GM18499 (cell line): ENCODE measurements at regions not wholly inside any gene's neighbourhood (a gene's known extent, or its start where the extent isn't known, plus 50 kb on each side); places are given as distances from the start of the nearest gene placed in this dataset.

ENCODE experiments used
- ATAC-seq: cut with Tn5 transposase; IDR thresholded peaks from one replicate; pipeline ENCODE4 v1.9.1; 2021; ENCODE audit warnings: moderate number of reproducible peaks; ENCODE audit not compliant: insufficient read depth, unreplicated experiment

DNA sequence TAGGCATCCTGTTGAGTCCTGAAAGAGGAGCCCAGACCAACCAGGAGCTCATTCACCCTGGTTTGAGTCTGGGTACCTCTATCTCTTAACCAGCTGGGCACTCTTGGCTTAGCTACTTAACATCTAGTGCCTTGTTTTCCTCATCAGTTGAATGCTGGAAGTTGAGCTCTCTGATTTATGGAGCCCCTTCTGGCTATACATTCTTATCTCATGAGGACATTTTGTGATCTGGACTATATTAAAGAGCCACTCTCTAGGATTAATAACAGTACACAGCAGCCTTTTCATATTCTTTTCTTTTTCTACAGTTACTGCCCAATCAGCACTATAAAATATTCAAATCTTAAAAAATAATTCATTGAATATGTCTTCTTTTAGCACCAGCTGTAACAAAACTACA lies 296.9 kb upstream of the RUNX1 start:
- no peak for ATAC-seq

DNA sequence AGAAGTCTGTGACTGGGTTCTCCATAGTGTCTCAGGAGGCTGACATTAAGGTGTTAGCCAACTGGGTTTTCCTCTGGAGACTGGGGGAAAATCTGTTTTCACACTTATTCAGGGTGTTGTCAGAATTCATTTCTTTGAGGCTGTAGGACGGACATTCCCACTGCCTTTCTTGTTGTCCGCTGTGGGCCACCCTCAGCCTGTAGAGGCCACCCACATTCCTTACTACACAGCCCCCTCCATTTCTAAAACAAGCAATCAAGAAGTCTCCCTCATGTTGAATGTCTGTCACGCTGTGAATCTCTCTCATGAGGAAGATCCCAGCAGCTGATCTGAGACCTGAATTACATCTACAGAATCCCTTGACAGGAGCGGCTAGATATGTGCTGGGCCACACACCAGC lies 295.5 kb upstream of the RUNX1 start:
- no peak for ATAC-seq

DNA sequence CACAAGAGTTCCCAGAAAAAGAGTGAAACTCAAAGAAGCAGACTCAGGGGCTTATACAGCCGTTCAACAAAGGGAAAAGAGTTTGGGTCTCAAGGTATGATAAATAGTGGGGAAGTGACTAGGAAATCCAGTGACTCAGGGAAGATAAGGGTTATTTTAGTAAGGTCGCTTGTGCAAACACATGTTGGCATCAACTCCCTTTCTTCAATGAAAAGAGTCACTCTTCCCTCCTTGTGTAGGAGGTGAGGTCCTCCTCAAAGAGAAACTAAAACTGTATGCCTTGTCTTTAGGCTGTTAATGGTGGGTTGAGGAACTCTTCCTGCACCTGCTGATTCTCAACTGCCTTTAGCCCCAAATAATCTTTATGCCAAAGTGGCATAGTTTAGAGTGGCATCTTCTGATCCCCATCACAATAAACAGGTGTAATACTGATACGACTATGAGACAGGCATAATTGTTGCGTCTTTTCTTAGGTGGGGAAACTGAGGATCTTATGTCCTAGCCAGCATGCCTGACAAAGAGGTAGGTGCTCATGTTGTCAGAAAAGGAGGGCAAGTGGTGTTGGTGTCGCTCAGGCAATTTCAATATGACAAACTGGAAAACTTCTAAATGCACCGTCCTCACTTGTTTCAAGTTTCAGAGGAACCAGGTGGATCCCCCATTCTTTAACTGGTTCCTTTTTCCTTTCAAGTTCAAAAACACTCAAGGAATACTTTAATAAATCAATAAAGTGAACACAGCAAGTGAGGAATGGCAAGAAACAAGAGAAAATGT lies 294.1 kb upstream of the RUNX1 start:
- ATAC-seq = no peak

DNA sequence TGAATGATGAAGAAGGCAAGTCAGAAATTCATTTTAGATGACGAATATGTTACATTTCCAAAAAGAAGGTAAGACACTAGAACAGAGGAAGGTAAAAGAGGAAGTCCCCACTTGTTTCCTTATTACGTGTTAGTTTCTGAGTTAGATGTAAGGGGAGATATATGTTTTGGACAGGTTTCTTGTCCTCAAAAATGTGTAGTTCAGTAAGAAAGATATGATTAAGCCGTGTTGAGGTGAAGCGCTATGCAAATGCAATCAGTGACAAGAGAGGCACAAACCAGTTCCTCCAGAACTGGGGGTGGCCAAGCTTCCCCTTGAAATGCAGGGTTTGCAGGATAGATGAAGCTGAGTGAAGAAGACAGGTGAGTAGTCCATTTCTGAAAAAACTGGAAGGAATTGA lies 293.3 kb upstream of the RUNX1 start:
- no peak for ATAC-seq

GRCh38 chr21:35340273-35340672 lies 291.2 kb upstream of the RUNX1 start:
- no peak for ATAC-seq

DNA sequence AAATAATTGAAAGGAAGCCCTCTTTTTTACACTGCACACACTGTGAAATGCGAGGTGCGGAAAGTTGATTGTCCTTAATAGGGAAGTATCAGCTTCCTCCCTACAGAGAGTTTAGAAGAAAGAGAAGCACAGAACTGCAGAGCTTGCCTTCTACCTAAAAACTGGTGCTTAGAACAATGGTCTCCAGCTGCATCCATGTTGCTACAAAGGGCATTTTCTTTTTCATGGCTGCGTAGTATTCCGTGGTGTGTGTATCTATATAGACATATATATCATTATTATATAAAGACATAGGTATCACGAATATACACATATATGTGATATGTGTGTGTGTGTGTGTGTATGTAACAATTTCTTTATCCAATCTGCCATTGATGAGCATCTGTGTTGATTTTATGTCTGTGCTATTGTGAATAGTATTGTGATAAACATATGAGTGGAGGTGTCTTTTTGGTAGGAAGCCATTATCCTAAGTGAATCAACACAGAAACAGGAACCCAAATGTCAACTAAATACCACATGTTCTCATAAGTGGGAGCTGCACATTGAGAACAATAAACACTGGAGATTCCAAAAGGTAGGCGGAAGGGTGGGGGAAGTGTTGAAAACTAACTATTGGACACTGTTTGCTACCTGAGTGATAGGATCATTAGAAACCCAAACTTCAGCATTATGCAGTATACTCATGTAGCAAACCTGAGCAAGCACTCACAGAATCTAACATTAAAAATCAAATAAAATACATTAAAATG lies 290.0 kb upstream of the RUNX1 start:
- no peak for ATAC-seq

- ATAC-seq = no peak
These were observed 289.2 kb upstream of the RUNX1 start for GRCh38 chr21:35338281-35338680.

DNA sequence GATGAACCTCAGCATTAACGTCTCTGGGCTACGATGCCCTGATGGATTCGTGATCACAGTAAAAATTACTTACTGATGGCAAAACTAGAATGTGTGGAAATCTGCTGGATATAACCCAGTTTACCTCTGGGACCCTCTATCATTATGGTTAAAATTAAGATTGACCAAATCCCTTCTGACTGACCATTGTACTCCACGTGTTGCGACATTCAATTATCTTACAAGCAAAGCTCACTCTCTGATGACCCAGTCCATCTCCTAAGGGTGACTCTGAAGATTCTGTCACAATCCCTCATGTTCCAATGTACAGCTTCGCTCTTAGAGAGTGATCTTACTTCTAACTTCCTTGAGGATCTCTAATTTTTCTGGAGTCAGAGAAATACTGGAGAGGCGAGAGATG lies 288.5 kb upstream of the RUNX1 start:
- no peak for ATAC-seq

DNA sequence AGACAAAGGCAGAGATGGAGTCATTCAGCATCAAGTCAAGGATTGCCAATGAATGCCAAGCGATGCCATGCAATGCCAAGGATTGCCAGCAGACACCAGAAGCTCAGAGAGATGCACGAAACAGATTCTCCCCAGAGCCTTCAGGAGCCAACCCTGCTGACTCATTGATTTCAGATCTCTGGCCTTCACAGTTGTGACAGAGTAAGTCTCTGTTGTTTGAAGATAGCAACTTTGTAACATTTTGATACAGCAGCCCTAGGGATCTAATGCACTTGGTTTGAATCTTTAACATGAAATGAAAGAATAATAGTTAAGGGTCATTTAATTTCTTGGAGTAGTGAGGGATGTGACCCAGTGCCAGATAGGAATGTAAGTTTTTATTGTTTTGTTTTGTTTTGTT lies 287.4 kb upstream of the RUNX1 start:
- ATAC-seq = no peak

DNA sequence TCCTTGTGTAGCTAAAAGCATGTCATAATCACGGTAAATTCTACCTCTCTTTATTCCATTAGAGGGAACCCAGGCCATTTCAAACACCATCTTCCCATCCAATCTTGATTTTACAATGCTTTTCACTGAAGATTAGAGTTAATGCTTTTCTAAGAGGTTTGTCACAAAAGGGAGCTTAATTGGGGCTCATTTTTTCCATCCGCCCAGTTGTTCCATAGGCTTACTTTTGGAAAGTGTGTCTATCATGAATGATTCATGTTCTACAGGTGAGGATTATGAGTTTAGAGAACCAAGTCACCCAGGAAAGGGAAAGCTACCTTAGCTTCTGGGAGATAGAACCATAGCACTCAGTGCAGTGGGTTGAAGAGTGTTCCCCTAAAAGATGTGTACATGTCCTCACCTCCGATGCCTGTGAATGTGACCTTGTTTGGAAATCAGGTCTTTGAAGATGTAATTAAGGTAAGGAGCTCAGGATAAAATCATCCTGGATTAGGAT lies 286.9 kb upstream of the RUNX1 start:
- no peak for ATAC-seq

DNA sequence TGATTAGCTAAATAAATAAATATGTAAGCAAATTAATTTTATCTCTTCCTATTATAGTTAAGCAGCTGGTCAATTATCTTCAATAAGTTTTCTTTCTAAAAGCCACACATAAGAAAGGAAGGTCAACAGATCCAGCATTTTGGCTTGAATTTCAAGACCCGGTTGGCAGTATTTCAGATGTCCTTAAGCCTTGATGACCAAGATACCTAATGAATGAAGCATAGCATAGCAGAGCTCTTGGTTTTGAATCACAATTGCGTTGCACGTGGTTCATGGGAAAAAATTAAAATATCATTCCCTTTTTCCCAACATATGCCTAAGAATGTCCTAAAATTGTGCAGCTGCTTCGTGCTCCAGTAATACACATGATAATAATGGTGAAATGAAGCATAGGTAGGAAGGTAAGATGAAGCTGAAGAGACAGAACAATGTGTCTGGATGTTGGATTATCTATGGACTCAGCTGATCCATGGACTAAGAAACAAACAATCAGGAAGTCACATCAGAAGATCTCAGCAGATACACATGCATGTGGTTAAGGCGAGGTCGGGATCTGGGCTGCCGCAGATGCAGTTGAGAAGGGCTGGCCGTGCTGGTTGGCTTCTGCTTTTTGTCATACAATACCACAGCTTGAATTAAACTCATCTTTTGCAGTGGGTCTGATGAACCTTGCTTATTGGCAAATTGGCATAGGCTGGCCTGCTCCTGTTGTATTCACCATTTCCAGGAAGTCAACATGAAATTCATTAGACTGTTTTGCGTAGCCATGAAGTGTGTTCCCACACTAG lies 284.9 kb upstream of the RUNX1 start:
- no peak for ATAC-seq

DNA sequence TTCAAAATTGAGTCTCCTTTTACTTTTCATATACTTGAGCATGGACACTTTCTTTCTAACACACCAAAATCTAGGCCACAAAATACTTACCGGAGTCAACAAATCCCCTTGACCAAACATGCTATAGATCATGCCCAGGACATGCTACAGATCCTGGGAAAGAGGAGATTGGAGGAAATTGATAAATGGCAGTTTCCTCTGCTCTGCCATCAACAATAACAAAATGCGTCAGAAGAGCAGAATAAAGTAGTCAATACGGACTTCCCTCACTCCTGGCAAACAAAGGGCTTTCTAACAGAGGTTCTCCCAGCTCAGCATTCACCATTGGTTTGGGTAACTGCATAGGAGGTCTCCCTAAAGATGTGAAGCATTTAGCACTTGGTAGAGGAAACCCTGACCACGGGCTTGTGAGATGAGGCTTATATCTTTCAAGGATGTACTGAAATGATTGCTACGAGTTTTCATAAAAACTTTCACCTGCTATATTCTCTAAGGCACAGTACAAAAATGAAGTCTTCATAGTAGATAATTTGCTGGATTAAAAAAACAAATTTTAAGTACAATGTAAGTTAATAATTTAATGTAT lies 283.8 kb upstream of the RUNX1 start:
- no peak for ATAC-seq

- ATAC-seq = no peak
These were observed 281.0 kb upstream of the RUNX1 start for GRCh38 chr21:35329940-35330660.

DNA sequence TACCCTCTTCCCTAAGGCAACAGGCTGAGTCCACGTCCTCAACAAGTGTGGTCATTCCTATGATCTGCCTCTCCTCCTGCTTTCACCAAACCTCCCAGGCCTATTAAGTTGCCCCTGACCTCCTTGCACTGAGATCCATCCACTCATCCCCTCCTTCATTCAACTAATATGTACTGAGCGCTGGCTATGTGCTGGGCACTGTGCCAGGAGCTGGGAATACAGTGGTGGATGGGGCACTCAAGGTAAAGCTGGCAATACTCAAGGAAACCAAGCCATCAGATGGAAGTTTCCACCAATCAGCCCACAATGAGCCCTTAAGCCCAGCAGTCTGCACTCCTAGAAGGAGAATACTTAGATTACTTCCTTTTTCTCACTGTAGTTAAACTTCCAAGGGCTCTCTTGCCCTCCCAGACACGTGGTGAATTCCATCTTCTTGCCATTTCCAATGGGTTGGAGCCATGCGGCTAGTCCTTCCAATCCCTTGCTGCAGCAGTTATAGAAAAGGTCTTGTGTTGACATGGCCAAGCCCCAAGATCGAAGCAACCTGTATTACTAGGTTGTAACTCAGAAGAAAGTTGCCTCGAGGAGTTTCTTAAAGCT lies 279.9 kb upstream of the RUNX1 start:
- no peak for ATAC-seq

DNA sequence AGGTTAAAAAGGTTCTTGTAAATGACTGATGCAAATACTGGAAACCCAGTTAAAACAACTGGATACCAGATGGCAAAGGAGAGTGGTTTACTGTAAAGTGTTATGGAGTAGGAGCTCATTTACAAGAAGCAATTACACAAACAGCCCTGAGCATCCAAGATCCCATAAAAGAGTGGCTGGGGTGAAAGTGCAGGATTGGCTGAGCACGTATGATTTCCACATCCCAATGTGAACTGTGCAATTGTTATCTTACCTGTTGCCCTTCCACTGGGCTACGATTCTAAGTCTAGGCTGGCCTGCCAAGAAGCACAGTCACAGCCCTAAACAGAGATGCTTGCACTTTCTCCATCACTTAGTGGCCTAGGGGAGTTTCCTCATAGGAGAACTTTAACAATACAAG lies 277.6 kb upstream of the RUNX1 start:
- no peak for ATAC-seq

DNA sequence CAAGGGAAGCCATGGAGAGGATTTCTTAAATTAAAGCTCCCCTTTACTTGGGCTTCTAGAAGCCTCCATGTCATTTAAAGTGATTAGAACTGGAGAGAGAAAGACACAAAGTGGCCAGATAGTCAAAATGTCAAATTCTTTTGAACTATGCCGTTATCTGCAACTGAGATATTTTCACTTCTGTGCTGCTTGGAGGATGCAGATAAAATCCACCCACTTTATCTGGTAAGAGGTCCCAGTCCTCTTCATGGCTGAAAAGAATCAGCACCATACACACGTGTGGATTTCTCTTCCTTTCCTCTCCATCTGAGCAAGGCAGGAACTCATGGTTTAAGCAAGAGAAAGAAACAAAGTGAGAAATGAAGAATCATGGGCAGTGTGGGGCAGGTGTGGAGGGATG lies 276.9 kb upstream of the RUNX1 start:
- ATAC-seq = no peak

DNA sequence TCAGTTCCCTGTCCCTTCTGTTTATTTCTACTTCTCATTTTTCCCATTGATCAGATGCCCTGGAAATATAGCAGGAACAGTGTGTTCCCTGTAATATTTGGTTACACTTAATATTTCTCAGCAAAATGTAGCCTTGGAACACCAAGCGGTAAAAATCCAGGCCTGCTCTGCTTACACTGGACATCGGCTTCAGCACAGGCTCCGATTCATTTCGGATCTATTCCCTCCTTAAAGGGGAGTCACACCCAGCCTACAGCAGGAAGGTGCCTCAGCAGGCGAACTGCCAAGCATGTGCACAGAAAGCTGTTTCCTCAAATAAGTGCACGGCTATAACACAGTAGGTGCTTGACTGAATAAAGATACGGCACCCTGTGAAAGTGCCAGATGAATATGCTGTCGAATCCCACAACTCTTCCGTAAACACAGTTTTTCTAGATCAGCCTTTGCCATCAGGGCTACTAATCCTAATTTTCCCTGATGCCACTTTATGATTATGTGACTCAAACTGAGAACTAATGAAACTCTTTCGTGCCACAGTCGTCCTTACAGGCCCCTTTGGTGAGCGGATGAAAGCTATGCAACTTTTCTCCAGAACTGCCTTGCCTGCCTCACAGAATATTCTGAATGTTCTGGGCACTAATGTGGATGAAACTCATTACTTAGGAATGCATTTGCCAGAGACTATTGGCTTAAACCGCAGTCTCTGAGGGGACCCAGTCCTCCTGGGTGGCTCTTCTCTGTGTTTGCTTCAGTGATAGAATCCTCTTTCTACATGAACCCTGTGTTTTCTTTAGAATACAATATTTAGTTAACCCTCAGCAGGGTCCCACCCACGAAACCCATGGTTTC lies 275.5 kb upstream of the RUNX1 start:
- no peak for ATAC-seq

DNA sequence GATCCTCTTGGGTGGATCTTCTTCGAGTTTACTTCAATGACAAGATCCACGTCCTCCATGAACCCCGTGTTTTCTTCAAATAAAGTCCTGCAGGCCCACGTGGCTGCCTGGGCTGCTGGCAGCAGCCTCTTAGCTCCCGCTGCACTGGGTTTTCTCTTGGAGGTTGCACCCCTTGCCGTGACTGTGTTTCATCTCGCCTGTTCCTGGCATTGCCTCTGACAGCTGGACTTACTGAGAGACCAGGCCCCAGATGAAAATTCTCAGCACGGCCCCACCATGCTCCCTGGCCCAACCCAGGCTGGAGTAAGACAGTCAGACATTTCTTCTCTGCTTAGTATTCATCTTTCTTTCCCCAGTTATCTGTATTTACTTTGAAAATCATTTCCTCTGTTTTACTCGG lies 274.8 kb upstream of the RUNX1 start:
- ATAC-seq = no peak
